GM18868 (cell line): ENCODE measurements at regions not wholly inside any gene's neighbourhood (a gene's known extent, or its start where the extent isn't known, plus 50 kb on each side); places are given as distances from the start of the nearest gene placed in this dataset.

Experiments
- ATAC-seq: cut with Tn5 transposase; IDR thresholded peaks from one replicate; pipeline ENCODE4 v1.9.1; 2021; ENCODE audit warnings: mild to moderate bottlenecking, moderate library complexity; ENCODE audit not compliant: unreplicated experiment

- no peak for ATAC-seq
These were observed 274.7 kb upstream of the SNX7 start for GRCh38 chr1:98386675-98387440.

- no peak for ATAC-seq
These were observed 275.9 kb upstream of the SNX7 start for GRCh38 chr1:98385652-98386051.

DNA sequence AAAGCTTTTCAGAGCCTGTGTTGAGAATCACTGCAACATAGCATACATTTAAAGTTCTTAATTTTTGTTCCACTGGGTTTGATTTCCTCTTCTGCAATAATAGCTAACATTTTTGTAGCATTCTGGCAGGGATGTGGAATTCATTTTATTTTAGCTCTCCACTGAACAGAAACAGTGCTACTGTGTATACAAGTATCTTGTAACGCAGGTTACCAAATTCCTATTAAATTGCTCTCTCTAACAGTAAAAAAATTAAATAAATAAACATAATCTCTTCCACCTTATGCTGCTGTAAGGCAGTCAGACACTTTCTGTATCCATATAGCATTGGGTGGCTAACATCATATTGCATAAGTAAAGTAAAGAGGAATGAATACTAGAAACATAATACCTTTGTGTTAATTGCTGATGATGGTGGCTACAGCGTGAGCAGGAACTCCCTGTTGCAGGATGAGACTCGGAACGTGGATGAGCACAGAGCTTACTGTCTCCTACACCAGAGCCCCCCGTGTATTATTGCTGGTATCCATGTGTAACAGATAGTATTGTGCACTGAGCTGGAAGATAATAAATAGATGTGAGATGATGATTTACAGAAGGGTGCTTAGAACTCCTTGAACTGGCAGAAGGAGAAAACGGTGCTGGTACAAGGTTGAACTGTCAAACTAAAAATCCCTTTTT lies 276.9 kb upstream of the SNX7 start:
- ATAC-seq: no peak

GRCh38 chr1:98382986-98383740 lies 278.4 kb upstream of the SNX7 start:
- ATAC-seq: no peak

DNA sequence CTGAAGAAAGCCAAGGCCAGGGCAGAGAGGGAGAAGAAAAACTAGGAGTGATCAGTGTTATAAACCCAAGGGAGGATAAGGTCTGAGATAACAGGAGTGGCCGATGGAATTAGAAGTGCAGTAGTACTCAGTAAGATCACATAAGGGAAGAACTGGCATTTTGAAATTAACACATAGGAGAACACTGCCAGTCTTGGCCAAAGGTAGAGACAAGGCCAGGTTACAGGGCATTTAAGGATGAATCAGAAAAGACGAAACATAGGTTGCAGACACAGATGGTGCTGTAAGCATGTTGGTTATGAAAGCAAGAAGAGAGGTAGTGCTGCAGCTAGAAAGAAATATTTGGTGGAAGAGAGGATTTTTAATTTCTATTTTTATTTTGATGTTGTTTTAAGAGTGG lies 278.9 kb upstream of the SNX7 start:
- no peak for ATAC-seq

GRCh38 chr1:98374098-98374497 lies 287.4 kb upstream of the SNX7 start:
- no peak for ATAC-seq

DNA sequence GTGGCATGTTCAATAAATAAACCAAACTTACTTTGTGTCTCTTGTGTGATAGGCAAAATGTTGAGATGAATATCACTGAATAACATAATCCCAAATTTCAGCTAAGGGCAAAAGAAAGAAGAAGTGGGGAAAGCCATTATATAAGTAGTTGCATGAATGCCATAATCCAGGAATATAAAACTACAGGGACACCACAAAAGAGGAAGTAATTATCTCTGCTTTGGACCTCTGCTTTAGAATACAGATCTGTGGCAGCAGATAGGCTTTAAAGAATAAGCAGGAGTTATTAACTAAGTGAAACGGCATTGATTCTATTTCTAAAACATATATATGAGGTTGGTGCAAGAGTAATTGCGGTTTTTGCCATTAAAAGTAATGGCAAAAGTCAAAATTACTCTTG lies 288.5 kb upstream of the SNX7 start:
- no peak for ATAC-seq

GRCh38 chr1:98371764-98372163 lies 289.8 kb upstream of the SNX7 start:
- ATAC-seq: no peak

- ATAC-seq: no peak
These were observed 292.1 kb upstream of the SNX7 start for GRCh38 chr1:98369463-98369862.

GRCh38 chr1:98368995-98369394 lies 292.5 kb upstream of the SNX7 start:
- no peak for ATAC-seq

GRCh38 chr1:98367426-98367825 lies 294.1 kb upstream of the SNX7 start:
- no peak for ATAC-seq

DNA sequence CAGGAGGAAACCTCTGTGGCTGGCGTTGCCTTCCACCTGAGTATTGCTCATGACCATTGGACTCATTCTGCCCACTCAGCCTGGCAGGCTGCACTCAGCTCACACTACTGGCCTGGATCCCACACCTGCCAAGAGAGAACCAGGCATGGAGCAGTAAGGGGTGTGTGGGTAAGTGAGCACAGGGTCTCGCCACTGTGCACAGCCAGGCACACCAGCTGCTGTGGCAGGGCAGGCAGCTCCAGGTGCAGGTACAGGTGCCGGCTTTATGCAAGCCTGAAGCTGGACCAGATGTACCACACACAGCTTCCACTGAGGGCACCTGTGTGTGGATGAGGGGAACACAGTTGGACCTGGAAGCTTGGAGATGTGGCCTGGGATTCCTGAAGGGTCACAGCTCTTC lies 295.2 kb upstream of the SNX7 start:
- ATAC-seq: no peak

DNA sequence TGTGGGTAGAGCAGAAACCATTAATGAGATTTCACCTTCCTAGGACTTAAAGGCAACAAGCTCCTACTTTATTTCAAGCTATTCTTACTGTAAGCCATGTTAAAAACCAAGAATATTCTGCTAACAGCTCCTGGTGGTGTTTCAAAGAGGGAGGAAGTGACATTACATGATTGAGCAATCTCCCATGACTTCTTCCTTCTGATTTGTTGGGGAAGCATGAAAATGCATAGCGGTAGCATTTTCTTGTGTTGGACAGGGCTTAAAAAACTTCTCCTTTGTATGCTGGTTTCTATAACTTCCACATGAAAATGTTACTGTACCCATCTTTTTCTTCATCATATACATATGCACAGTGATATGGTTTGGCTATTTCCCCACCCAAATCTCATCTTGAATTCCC lies 297.0 kb upstream of the SNX7 start:
- ATAC-seq: no peak

DNA sequence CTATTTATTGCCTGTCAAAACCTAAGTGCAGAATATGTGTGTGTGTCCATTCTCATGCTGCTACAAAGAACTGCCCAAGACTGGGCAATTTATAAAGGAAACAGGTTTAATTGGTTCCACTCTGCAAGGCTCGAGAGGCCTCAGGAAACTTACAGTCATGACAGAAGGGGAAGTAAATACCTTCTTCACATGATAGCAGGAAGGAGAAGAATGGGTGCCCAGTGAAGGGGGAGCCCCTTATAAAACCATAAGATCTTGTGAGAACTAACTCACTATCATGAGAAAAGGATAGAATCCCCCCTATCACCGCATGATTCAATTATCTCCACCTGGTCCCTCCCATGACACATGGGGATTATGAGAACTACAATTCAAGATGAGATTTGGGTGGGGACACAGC lies 300.7 kb upstream of the SNX7 start:
- no peak for ATAC-seq

- ATAC-seq: no peak
These were observed 305.7 kb upstream of the SNX7 start for GRCh38 chr1:98355656-98356383.

- ATAC-seq: no peak
These were observed 309.1 kb upstream of the SNX7 start for GRCh38 chr1:98352378-98352777.

GRCh38 chr1:98351561-98351960 lies 310.0 kb upstream of the SNX7 start:
- no peak for ATAC-seq

- ATAC-seq: no peak
These were observed 316.1 kb upstream of the SNX7 start for GRCh38 chr1:98345417-98345816.

GRCh38 chr1:98344731-98345130 lies 316.8 kb upstream of the SNX7 start:
- no peak for ATAC-seq

- no peak for ATAC-seq
These were observed 319.0 kb upstream of the SNX7 start for GRCh38 chr1:98342566-98342965.

DNA sequence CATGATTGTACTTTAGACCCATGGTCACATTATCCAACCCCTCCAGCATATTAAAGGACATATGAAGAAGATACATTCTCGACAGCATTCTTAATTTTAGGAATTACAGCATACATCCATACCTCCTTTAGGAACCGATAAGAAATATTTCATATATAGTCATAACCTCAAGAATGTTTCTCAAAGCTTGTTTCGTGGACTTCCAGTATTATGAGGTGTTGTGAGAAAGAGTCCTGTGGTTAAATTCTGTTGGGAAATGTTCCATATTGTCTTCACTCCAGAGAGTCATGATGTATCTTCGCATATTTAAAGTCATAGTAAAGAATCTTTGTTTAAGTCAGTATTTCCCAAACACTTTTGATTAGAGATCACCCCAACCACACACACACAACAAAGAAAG lies 321.0 kb upstream of the SNX7 start:
- ATAC-seq: no peak
